ENCODE measurements at regions not wholly inside any gene's neighbourhood (a gene's known extent, or its start where the extent isn't known, plus 50 kb on each side); places are given as distances from the start of the nearest gene placed in this dataset.

DNA sequence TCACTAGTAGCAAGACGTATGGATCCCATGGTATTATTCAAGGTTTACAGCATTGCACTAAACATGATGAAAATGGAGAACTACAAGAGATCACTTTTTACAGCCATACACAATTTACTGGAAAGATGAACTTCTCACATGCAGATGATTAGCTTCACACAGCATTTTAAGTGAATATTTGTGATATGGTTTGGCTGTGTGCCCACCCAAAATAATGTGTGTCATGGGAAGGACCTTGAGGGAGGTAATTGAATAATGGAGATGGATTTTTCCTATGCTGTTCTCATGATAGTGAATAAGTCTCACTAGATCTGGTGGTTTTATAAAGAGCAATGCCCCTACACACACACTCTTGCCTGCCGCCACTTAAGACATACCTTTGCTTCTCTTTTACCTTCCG is 662.0 kb upstream of the CCDC54 start:
- Histone ChIP-seq H3K9me3 (no peaks in the 10 kb centered on the region), H3K4me3 (no peak overlapping the region), H3K27ac (no peak overlapping the region), H3K4me1 (no peaks in the 10 kb centered on the region), H3K27me3 (no peaks in the 10 kb centered on the region), H3K36me3 (no peaks in the 10 kb centered on the region)
- FAIRE-seq (no peak), ATAC-seq (no peak), DNase-seq (no peak)
- TF ChIP-seq, protein P1, sequence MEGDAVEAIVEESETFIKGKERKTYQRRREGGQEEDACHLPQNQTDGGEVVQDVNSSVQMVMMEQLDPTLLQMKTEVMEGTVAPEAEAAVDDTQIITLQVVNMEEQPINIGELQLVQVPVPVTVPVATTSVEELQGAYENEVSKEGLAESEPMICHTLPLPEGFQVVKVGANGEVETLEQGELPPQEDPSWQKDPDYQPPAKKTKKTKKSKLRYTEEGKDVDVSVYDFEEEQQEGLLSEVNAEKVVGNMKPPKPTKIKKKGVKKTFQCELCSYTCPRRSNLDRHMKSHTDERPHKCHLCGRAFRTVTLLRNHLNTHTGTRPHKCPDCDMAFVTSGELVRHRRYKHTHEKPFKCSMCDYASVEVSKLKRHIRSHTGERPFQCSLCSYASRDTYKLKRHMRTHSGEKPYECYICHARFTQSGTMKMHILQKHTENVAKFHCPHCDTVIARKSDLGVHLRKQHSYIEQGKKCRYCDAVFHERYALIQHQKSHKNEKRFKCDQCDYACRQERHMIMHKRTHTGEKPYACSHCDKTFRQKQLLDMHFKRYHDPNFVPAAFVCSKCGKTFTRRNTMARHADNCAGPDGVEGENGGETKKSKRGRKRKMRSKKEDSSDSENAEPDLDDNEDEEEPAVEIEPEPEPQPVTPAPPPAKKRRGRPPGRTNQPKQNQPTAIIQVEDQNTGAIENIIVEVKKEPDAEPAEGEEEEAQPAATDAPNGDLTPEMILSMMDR (IDR thresholded peaks at IDR 0.05), result no peak
- 73 to 83% methylated on average over 3 of the region's 3 CpGs for WGBS, 2 donors
- intact Hi-C loops (cut with DNase I), result no loop called here

DNA sequence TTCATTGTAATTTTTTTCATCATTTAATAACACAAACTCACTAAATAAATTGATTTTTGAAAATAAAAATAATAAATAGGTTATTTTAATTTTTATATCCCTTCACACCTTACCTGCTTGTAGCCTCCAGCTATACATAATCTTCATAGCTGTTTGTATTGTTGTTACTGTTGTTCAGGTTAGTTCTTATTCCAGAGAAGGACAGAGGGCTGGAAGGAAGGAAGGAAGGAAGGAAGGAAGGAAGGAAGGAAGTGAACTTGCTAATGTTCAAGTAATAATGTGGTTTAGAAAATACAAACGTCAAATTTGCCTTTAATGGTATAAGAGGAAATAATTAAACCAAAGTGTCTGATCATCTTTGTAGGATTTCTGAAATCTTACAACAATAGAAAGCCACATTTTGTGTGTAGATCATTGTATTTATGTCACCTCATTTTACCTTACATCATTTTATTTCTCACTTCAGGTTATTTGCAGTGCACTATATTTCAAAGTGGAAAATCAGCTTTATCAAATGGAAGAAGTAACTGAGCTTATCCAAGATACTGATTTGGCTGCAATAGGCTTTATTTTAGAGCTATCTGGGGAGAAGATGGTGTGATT is 660.0 kb upstream of the CCDC54 start:
- Histone ChIP-seq H3K36me3 (no peaks in the 10 kb centered on the region), H3K4me1 (no peaks in the 10 kb centered on the region), H3K27ac (no peak overlapping the region), H3K4me3 (no peak overlapping the region), H3K27me3 (no peaks in the 10 kb centered on the region), H3K9me3 (no peaks in the 10 kb centered on the region)
- intact Hi-C loops (cut with DNase I), result no loop called here
- TF ChIP-seq, protein P1 (IDR thresholded peaks at IDR 0.05), result no peak
- no peak for FAIRE-seq
- 39 to 46% methylated on average over 1 of the region's 1 CpG for whole genome bisulfite sequencing, 2 donors
- DNase-seq, result no peak
- ATAC-seq, result no peak

DNA sequence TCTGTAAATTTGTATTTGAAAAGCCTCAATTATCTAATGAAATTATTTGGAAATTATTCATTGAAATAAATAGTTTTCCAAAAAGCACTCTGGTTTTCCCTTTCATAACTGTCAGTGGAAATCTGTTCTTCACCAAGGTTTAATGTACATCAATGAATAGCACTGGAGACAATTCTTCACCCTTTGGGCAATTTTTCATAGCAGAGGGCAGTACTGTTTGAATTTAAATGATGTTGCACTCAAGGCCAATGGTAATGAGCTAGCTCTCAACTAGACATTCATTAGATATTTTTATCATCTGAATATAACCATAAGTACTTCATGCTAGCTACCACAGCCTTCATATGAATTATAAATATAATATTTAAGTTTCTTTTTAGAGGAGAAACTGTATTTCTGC is 658.2 kb upstream of the CCDC54 start:
- no peak overlapping the region for H3K27ac ChIP-seq
- FAIRE-seq (no peak), DNase-seq (no peak), ATAC-seq (no peak)
- no peaks in the 10 kb centered on the region for H3K9me3 ChIP-seq
- no peaks in the 10 kb centered on the region for H3K27me3 ChIP-seq
- TF ChIP-seq, protein P1 (IDR thresholded peaks at IDR 0.05), result no peak
- H3K4me1 ChIP-seq, result no peaks in the 10 kb centered on the region
- no peak overlapping the region for H3K4me3 ChIP-seq
- H3K36me3 ChIP-seq, result no peaks in the 10 kb centered on the region
- intact Hi-C loops (cut with DNase I), result no loop called here

DNA sequence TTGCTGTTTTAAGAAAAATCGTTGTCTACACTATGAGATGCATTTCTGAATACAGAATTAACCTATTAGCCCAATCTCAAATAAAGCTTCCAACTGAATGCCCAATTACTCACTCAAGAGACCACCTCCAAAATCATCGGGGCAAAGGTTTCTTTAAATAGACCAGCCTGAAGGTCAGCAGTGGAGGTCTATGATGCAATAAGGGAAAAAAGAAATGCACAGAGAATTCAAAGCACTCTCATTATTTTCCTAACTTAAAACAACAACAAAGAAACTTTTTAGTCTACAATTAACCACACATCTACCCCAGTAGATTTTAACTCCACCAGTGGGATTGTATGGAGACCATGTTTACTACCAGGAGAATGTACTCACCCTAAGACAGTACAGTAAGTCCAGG is 657.7 kb upstream of the CCDC54 start:
- intact Hi-C loops (cut with DNase I), result no loop called here
- Histone ChIP-seq H3K4me3 (no peak overlapping the region), H3K27me3 (no peaks in the 10 kb centered on the region), H3K9me3 (no peaks in the 10 kb centered on the region), H3K27ac (no peak overlapping the region), H3K36me3 (no peaks in the 10 kb centered on the region), H3K4me1 (no peaks in the 10 kb centered on the region)
- no peak for ATAC-seq
- 21 to 33% methylated on average over 2 of the region's 2 CpGs for WGBS, 2 donors
- TF ChIP-seq, protein P1 (IDR thresholded peaks at IDR 0.05), result no peak
- no peak for FAIRE-seq
- no peak for DNase-seq

DNA sequence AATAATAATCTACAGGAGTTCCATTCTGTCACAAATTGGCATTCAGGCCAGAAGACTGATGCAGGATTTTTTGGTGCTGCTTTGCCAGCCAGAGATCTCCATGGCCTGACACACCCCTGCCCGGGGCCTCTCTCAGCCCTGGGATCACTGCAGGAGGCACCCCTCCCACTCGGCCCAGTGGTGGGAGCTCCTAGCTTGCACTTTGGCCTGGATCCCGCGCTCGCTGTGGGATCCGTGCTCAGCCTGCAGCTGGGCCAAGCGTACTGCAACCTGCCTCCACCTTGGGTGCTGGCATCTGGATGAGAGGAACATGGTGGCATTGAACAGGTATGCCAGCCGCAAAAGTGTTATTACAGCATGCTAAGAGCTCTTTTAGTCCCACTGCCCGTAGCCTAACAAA is 656.7 kb upstream of the CCDC54 start:
- no peak for FAIRE-seq
- no peaks in the 10 kb centered on the region for H3K36me3 ChIP-seq
- no peak for ATAC-seq
- H3K27ac ChIP-seq, result no peak overlapping the region
- intact Hi-C loops (cut with DNase I), result no loop called here
- TF ChIP-seq, protein P1 (IDR thresholded peaks at IDR 0.05), result no peak
- no peaks in the 10 kb centered on the region for H3K4me1 ChIP-seq
- H3K9me3 ChIP-seq, result no peaks in the 10 kb centered on the region
- 81 to 86% methylated on average over 9 of the region's 9 CpGs for WGBS, 2 donors
- no peak overlapping the region for H3K4me3 ChIP-seq
- no peaks in the 10 kb centered on the region for H3K27me3 ChIP-seq
- DNase-seq, result peak in 2 of 6 donors; percentile 9 to 41

Measured in pancreas (tissue), 10 donors.